ENCODE measurements at regions not wholly inside any gene's neighbourhood (a gene's known extent, or its start where the extent isn't known, plus 50 kb on each side); places are given as distances from the start of the nearest gene placed in this dataset.

DNA sequence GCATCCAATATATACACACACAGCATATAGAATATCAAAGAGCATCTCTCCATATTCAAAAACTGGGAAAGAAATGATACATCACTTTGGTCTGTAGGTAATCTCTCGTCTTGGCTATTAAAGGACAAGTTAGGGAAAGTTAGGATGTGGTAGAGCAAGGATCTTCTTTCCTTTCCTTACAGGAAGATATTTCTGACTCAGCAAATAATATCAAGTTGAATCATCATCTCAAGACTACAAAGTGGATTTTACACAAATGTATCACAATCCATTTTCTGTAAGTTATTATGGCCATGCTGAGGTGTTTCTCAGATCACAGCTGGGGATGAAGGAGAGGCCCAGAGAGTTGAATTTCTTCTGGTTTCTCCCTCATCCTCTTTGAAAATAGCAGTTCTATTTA, 651.7 kb upstream of the CCNG1 start:
- H3K4me2 ChIP-seq (ENCODE audit: low read length): no peak overlapping the region
- H3K27me3 ChIP-seq (ENCODE audit: insufficient read depth, low read depth, low read length): no peaks in the 10 kb centered on the region
- no peaks in the 10 kb centered on the region for H4K20me1 ChIP-seq (ENCODE audit: insufficient read depth)
- H3K27ac ChIP-seq (ENCODE audit: low read length): no peak overlapping the region
- TF ChIP-seq RAD21 (conservative IDR thresholded peaks at IDR 0.05) (no peak), EZH2 (IDR thresholded peaks at IDR 0.05; ENCODE audit: borderline replicate concordance, insufficient read depth, low read length, poor library complexity, severe bottlenecking) (no peak), TAF1 (IDR thresholded peaks at IDR 0.05; ENCODE audit: low read depth) (no peak), SMC3 (conservative IDR thresholded peaks at IDR 0.05; ENCODE audit: poor library complexity) (no peak), POLR2AphosphoS5 (IDR thresholded peaks at IDR 0.05) (no peak)
- TF ChIP-seq, protein P1, sequence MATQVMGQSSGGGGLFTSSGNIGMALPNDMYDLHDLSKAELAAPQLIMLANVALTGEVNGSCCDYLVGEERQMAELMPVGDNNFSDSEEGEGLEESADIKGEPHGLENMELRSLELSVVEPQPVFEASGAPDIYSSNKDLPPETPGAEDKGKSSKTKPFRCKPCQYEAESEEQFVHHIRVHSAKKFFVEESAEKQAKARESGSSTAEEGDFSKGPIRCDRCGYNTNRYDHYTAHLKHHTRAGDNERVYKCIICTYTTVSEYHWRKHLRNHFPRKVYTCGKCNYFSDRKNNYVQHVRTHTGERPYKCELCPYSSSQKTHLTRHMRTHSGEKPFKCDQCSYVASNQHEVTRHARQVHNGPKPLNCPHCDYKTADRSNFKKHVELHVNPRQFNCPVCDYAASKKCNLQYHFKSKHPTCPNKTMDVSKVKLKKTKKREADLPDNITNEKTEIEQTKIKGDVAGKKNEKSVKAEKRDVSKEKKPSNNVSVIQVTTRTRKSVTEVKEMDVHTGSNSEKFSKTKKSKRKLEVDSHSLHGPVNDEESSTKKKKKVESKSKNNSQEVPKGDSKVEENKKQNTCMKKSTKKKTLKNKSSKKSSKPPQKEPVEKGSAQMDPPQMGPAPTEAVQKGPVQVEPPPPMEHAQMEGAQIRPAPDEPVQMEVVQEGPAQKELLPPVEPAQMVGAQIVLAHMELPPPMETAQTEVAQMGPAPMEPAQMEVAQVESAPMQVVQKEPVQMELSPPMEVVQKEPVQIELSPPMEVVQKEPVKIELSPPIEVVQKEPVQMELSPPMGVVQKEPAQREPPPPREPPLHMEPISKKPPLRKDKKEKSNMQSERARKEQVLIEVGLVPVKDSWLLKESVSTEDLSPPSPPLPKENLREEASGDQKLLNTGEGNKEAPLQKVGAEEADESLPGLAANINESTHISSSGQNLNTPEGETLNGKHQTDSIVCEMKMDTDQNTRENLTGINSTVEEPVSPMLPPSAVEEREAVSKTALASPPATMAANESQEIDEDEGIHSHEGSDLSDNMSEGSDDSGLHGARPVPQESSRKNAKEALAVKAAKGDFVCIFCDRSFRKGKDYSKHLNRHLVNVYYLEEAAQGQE (IDR thresholded peaks at IDR 0.05; ENCODE audit: borderline replicate concordance): no peak
- no peaks in the 10 kb centered on the region for H3F3A ChIP-seq (ENCODE audit: insufficient read depth, low read length, poor library complexity, severe bottlenecking)
- no peak overlapping the region for H3K4me3 ChIP-seq (ENCODE audit: low read length)
- H3K9me3 ChIP-seq (ENCODE audit: low read length): no peaks in the 10 kb centered on the region
- no peak overlapping the region for H3K9ac ChIP-seq (ENCODE audit: low read length)
- no peaks in the 10 kb centered on the region for H3K79me2 ChIP-seq (replicated peaks; ENCODE audit: insufficient read depth, low read length)
- H2AFZ ChIP-seq (ENCODE audit: low read depth, low read length): no peak overlapping the region
- H3K9me2 ChIP-seq (ENCODE audit: insufficient read depth, low read length): no peaks in the 10 kb centered on the region
- H3K36me3 ChIP-seq (ENCODE audit: insufficient read depth, low read length): no peaks in the 10 kb centered on the region

DNA sequence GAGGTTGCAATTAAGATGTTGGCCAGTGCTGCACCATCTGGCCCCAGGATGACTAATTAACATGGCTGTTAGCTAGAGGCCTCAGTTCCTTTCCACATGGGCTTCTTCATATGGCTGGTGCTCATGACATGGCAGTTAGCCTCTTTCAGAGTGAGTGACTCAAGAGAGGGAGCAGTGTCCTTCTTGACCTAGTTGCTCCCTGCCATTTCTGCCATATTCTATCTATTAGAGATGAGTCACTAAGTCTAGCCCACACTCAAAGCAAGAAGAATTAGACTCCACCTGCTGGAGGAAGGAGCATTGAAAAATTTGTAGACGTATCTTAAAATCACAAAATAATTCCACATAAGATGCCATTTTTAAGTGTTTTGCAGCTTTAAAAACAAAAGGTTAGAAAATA, 651.2 kb upstream of the CCNG1 start:
- Histone ChIP-seq H3K9me3 (ENCODE audit: low read length) (no peaks in the 10 kb centered on the region), H3F3A (ENCODE audit: insufficient read depth, low read length, poor library complexity, severe bottlenecking) (no peaks in the 10 kb centered on the region), H3K9me2 (ENCODE audit: insufficient read depth, low read length) (no peaks in the 10 kb centered on the region), H3K27ac (ENCODE audit: low read length) (no peak overlapping the region), H3K79me2 (replicated peaks; ENCODE audit: insufficient read depth, low read length) (no peaks in the 10 kb centered on the region), H3K36me3 (ENCODE audit: insufficient read depth, low read length) (no peaks in the 10 kb centered on the region), H4K20me1 (ENCODE audit: insufficient read depth) (no peaks in the 10 kb centered on the region), H3K9ac (ENCODE audit: low read length) (no peak overlapping the region), H3K27me3 (ENCODE audit: insufficient read depth, low read depth, low read length) (no peaks in the 10 kb centered on the region), H3K4me3 (ENCODE audit: low read length) (no peak overlapping the region), H2AFZ (ENCODE audit: low read depth, low read length) (no peak overlapping the region), H3K4me2 (ENCODE audit: low read length) (no peak overlapping the region)
- TF ChIP-seq, protein P1 (IDR thresholded peaks at IDR 0.05; ENCODE audit: borderline replicate concordance): no peak

DNA sequence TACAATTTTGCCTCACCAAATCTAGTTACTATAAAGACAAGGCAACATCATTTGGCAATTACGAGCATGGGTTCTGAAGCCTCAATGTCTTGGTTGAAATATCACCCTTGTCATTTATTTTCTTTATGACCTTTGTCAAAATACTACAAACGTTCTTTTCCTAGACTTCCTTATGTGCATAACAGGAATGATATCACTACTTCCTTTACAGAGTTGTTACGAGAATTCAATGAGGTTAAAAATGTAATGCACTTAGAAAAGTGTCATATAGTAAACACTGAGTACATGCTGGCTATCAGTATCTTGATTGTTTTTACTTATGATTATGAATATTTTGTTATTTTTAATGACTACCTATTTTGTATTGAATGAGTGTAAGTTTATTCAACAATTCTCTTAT, 640.9 kb upstream of the CCNG1 start:
- TF ChIP-seq EP300 (conservative IDR thresholded peaks at IDR 0.05; ENCODE audit: poor library complexity, severe bottlenecking) (no peak), MXI1 (conservative IDR thresholded peaks at IDR 0.05; ENCODE audit: poor library complexity, severe bottlenecking) (no peak), SMC3 (conservative IDR thresholded peaks at IDR 0.05; ENCODE audit: poor library complexity) (no peak), RAD21 (conservative IDR thresholded peaks at IDR 0.05) (no peak), EZH2 (IDR thresholded peaks at IDR 0.05; ENCODE audit: borderline replicate concordance, insufficient read depth, low read length, poor library complexity, severe bottlenecking) (no peak), POLR2AphosphoS5 (IDR thresholded peaks at IDR 0.05) (no peak), TAF1 (IDR thresholded peaks at IDR 0.05; ENCODE audit: low read depth) (no peak)
- TF ChIP-seq, protein P1 (IDR thresholded peaks at IDR 0.05; ENCODE audit: borderline replicate concordance): no peak
- TF ChIP-seq, protein P2, sequence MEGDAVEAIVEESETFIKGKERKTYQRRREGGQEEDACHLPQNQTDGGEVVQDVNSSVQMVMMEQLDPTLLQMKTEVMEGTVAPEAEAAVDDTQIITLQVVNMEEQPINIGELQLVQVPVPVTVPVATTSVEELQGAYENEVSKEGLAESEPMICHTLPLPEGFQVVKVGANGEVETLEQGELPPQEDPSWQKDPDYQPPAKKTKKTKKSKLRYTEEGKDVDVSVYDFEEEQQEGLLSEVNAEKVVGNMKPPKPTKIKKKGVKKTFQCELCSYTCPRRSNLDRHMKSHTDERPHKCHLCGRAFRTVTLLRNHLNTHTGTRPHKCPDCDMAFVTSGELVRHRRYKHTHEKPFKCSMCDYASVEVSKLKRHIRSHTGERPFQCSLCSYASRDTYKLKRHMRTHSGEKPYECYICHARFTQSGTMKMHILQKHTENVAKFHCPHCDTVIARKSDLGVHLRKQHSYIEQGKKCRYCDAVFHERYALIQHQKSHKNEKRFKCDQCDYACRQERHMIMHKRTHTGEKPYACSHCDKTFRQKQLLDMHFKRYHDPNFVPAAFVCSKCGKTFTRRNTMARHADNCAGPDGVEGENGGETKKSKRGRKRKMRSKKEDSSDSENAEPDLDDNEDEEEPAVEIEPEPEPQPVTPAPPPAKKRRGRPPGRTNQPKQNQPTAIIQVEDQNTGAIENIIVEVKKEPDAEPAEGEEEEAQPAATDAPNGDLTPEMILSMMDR (IDR thresholded peaks at IDR 0.05; ENCODE audit: poor library complexity, severe bottlenecking): no peak
- H3K9ac ChIP-seq (ENCODE audit: low read length): no peak overlapping the region
- H3K4me3 ChIP-seq (ENCODE audit: low read length): no peak overlapping the region
- no peak overlapping the region for H3K4me2 ChIP-seq (ENCODE audit: low read length)
- no peaks in the 10 kb centered on the region for H4K20me1 ChIP-seq (ENCODE audit: insufficient read depth)
- H3K79me2 ChIP-seq (replicated peaks; ENCODE audit: insufficient read depth, low read length): no peaks in the 10 kb centered on the region
- no peaks in the 10 kb centered on the region for H3K36me3 ChIP-seq (ENCODE audit: insufficient read depth, low read length)
- no peak overlapping the region for H3K27ac ChIP-seq (ENCODE audit: low read length)
- no peak overlapping the region for H2AFZ ChIP-seq (ENCODE audit: low read depth, low read length)
- H3K9me3 ChIP-seq (ENCODE audit: low read length): no peaks in the 10 kb centered on the region
- H3K9me2 ChIP-seq (ENCODE audit: insufficient read depth, low read length): no peaks in the 10 kb centered on the region
- no peaks in the 10 kb centered on the region for H3F3A ChIP-seq (ENCODE audit: insufficient read depth, low read length, poor library complexity, severe bottlenecking)
- H3K27me3 ChIP-seq (ENCODE audit: insufficient read depth, low read depth, low read length): no peaks in the 10 kb centered on the region

Measured in neural cell (in vitro differentiated cells).